Endodermal cell (in vitro differentiated cells): ENCODE measurements at regions not wholly inside any gene's neighbourhood (a gene's known extent, or its start where the extent isn't known, plus 50 kb on each side); places are given as distances from the start of the nearest gene placed in this dataset.
A peak's percentile ranks its signal among the peaks of the same experiment; 100 is the strongest.

ENCODE experiments used
- DNase-seq: peaks from one replicate; pipeline ENCODE4 v3.0.0-alpha.2; 2017
- H3K27ac ChIP-seq: 2 replicates; pipeline ENCODE4 v1.5.1; 2013; ENCODE audit warnings: mild to moderate bottlenecking, low read depth, low read length, moderate library complexity
- H3K27me3 ChIP-seq: 2 replicates; pipeline ENCODE4 v1.6.1; 2013; ENCODE audit warnings: mild to moderate bottlenecking, low read length, moderate library complexity; ENCODE audit not compliant: insufficient read depth, control insufficient read depth, poor library complexity, severe bottlenecking
- H3K36me3 ChIP-seq: 2 replicates; pipeline ENCODE4 v1.7.0; 2013; ENCODE audit warnings: mild to moderate bottlenecking, low read length, moderate library complexity; ENCODE audit not compliant: control insufficient read depth, insufficient read depth
- H3K4me1 ChIP-seq: one replicate; pipeline ENCODE4 v1.7.0; 2013; ENCODE audit warnings: low read length; ENCODE audit not compliant: control insufficient read depth, insufficient read depth
- H3K4me3 ChIP-seq: 2 replicates; pipeline ENCODE4 v1.5.1; 2013; ENCODE audit warnings: mild to moderate bottlenecking, low read length, moderate library complexity
- H3K9ac ChIP-seq: 2 replicates; pipeline ENCODE4 v1.6.1; 2013; ENCODE audit warnings: mild to moderate bottlenecking, low read length, moderate library complexity; ENCODE audit not compliant: poor library complexity, severe bottlenecking; ENCODE audit errors: extremely low read depth
- H3K9me3 ChIP-seq: 2 replicates; pipeline ENCODE4 v1.6.1; 2013; ENCODE audit warnings: mild to moderate bottlenecking, low read length, moderate library complexity; ENCODE audit not compliant: control insufficient read depth
- H3K27ac Mint-ChIP-seq: 2 replicates; pipeline ENCODE4 v1.8.0; 2020; ENCODE audit warnings: mixed read lengths
- H3K27me3 Mint-ChIP-seq: 2 replicates; pipeline ENCODE4 v1.8.0; 2021; ENCODE audit warnings: mild to moderate bottlenecking, mixed read lengths; ENCODE audit not compliant: insufficient read depth
- H3K36me3 Mint-ChIP-seq: 2 replicates; pipeline ENCODE4 v1.8.0; 2020; ENCODE audit warnings: low read depth, mixed read lengths
- H3K4me1 Mint-ChIP-seq: 2 replicates; pipeline ENCODE4 v1.8.0; 2020; ENCODE audit warnings: mixed read lengths
- H3K4me3 Mint-ChIP-seq: 2 replicates; pipeline ENCODE4 v1.8.0; 2020; ENCODE audit warnings: mild to moderate bottlenecking, moderate library complexity, mixed read lengths
- H3K9me3 Mint-ChIP-seq: 2 replicates; pipeline ENCODE4 v1.8.0; 2020; ENCODE audit warnings: mild to moderate bottlenecking, mixed read lengths
- WGBS, 2 experiments: methylation state at CpG; one replicate each; pipeline versions ENCODE4 v1.1.5 to v1.1.7; 2013; ENCODE audit warnings: missing lambda C conversion rate in 2 of 2, mixed read lengths in 1 of 2; ENCODE audit not compliant: insufficient coverage in 1 of 2, insufficient read length in 1 of 2; 5-methylcytosine and 5-hydroxymethylcytosine counted together
- TF ChIP-seq, protein P1 (sequence below): fragments of 200-600 bp; sonication (generic); conservative IDR thresholded peaks from 2 replicates; pipeline ENCODE4 v1.5.0; 2021; ENCODE audit warnings: antibody characterized with exemption, mild to moderate bottlenecking

DNA sequence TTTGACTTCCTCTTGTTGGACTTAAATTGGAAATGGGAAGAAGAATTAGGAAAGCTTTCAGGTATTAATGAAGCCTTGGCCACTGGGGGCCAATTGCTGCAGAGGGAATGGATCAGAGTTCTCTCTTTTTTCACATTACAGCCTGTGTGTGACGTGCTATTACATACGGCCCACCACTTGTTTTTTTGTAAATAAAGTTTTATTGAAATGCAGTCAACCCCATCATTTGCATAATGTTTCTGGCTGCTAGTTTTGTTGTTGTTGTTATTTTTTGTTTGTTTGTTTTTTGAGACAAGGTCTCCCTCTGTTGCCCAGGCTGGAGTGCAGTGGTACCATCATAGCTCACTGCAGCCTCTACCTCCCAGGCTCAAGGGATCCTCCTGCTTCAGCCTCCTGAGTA is 98.4 kb downstream of the ASMT start:
- Histone ChIP-seq H3K36me3 (no peaks in the 10 kb centered on the region), H3K27me3 (no peaks in the 10 kb centered on the region), H3K9ac (no peak overlapping the region), H3K4me1 (no peaks in the 10 kb centered on the region), H3K4me3 (no peak overlapping the region), H3K27ac (no peak overlapping the region), H3K9me3 (no peaks in the 10 kb centered on the region)
- 40% methylated on average over 2 of the region's 2 CpGs; no CpG with 5 or more reads in 1 of the 2 experiments for WGBS, 2 experiments
- Mint-ChIP-seq H3K36me3 (no peaks in the 10 kb centered on the region), H3K9me3 (peaks cover 6% of the 10 kb centered on the region), H3K27ac (no peak overlapping the region), H3K27me3 (no peaks in the 10 kb centered on the region), H3K4me3 (no peak overlapping the region), H3K4me1 (no peaks in the 10 kb centered on the region)
- TF ChIP-seq, protein P1, sequence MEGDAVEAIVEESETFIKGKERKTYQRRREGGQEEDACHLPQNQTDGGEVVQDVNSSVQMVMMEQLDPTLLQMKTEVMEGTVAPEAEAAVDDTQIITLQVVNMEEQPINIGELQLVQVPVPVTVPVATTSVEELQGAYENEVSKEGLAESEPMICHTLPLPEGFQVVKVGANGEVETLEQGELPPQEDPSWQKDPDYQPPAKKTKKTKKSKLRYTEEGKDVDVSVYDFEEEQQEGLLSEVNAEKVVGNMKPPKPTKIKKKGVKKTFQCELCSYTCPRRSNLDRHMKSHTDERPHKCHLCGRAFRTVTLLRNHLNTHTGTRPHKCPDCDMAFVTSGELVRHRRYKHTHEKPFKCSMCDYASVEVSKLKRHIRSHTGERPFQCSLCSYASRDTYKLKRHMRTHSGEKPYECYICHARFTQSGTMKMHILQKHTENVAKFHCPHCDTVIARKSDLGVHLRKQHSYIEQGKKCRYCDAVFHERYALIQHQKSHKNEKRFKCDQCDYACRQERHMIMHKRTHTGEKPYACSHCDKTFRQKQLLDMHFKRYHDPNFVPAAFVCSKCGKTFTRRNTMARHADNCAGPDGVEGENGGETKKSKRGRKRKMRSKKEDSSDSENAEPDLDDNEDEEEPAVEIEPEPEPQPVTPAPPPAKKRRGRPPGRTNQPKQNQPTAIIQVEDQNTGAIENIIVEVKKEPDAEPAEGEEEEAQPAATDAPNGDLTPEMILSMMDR = no peak
- DNase-seq = peak; percentile 3

DNA sequence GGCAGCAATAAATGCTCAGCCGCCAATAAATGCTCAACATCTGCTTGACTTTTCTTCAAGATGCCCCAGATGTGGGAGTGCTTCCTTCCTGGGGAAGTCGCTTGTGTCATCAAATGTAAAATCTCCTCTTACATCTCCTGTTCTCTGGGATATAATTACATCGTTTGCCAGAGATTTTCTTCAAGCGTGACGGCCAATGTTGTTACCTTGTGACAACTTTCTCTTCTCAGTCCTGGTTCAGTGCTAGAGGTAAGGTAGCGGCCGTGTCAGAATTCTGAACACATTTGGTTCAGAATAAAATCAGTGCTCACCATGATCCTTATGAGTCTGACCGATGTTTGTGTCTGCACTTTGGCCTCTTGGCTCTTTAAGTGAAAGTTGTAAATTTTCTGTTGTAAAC is 102.5 kb downstream of the ASMT start:
- Histone ChIP-seq H3K27me3 (no peaks in the 10 kb centered on the region), H3K4me3 (no peak overlapping the region), H3K4me1 (no peaks in the 10 kb centered on the region), H3K9ac (no peak overlapping the region), H3K27ac (no peak overlapping the region), H3K36me3 (no peaks in the 10 kb centered on the region), H3K9me3 (no peaks in the 10 kb centered on the region)
- no peaks in the 10 kb centered on the region for H3K27me3 Mint-ChIP-seq
- no peaks in the 10 kb centered on the region for H3K36me3 Mint-ChIP-seq
- H3K4me3 Mint-ChIP-seq = no peak overlapping the region
- 91 to 95% methylated on average over 8 of the region's 8 CpGs for WGBS, 2 experiments
- H3K9me3 Mint-ChIP-seq = peaks cover 8% of the 10 kb centered on the region
- DNase-seq = peak; percentile 9
- no peaks in the 10 kb centered on the region for H3K4me1 Mint-ChIP-seq
- TF ChIP-seq, protein P1 = no peak
- H3K27ac Mint-ChIP-seq = no peak overlapping the region

DNA sequence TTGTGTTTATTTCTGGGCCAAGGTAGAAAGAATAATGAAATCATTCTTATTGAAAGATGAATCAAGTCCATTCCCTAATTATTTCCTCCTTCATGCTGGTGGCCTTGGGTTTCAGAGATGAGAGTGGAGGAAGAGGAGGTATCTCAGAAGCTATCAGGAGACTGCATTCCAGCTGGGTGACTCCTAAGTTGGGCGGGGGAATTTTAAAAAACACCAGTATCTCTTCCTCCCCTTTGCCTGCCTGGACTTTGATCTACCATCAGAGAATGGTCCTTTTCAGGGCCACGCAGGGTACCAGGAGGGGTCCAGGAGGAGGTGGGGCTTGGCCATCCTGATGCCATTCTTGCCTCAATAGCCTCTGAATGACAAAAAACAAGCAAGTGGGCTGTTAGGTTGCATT is 104.4 kb downstream of the ASMT start:
- TF ChIP-seq, protein P1 = no peak
- Histone ChIP-seq H3K27me3 (no peaks in the 10 kb centered on the region), H3K4me3 (no peak overlapping the region), H3K36me3 (no peaks in the 10 kb centered on the region), H3K4me1 (no peaks in the 10 kb centered on the region), H3K9me3 (no peaks in the 10 kb centered on the region), H3K9ac (no peak overlapping the region), H3K27ac (no peak overlapping the region)
- Mint-ChIP-seq H3K27me3 (no peaks in the 10 kb centered on the region), H3K4me1 (no peaks in the 10 kb centered on the region), H3K27ac (no peak overlapping the region), H3K4me3 (no peak overlapping the region), H3K9me3 (peaks cover 6% of the 10 kb centered on the region), H3K36me3 (no peaks in the 10 kb centered on the region)
- 73% methylated on average over 2 of the region's 2 CpGs; no CpG with 5 or more reads in 1 of the 2 experiments for WGBS, 2 experiments
- no peak for DNase-seq
